ENCODE measurements at regions not wholly inside any gene's neighbourhood (a gene's known extent, or its start where the extent isn't known, plus 50 kb on each side); places are given as distances from the start of the nearest gene placed in this dataset.

GRCh38 chr9:21679432-21679831 lies 123.0 kb upstream of the MTAP start:
- TF ChIP-seq TAF1 (IDR thresholded peaks at IDR 0.05; ENCODE audit: borderline replicate concordance, insufficient read depth, low read length) = no peak
- TF ChIP-seq POLR2AphosphoS5 (IDR thresholded peaks at IDR 0.05; ENCODE audit: low read depth, low read length) = no peak
- no peak for TF ChIP-seq SIN3A (IDR thresholded peaks at IDR 0.05; ENCODE audit: borderline replicate concordance, insufficient read depth, low read length)
- TF ChIP-seq REST (IDR thresholded peaks at IDR 0.05; ENCODE audit: insufficient read depth in 1 of 2, low read depth in 2 of 2, low read length in 2 of 2) = no peak
- no peak for TF ChIP-seq FOXP2 (optimal IDR thresholded peaks at IDR 0.05; ENCODE audit: borderline replicate concordance, extremely low read depth, extremely low read length, insufficient read depth)
